Thoracic aorta (tissue), 2 donors: ENCODE measurements at regions not wholly inside any gene's neighbourhood (a gene's known extent, or its start where the extent isn't known, plus 50 kb on each side); places are given as distances from the start of the nearest gene placed in this dataset.
"Not testable (repeated sequence)": the region's sequence is repeated elsewhere in the genome, so short reads cannot be mapped to it uniquely, and the experiment has no call there.

Source experiments
- ATAC-seq: fragments of 150-250 bp; one replicate; pipeline ENCODE4 v1.8.0; 2017; ENCODE audit warnings: low read depth; ENCODE audit not compliant: insufficient number of reproducible peaks, low FRiP score
- DNase-seq: peaks from one replicate; pipeline ENCODE4 v3.0.0-alpha.2; 2020; ENCODE audit warnings: low spot score
- H3K27ac ChIP-seq, 2 donors: fragments of 200-600 bp; sonication (generic); 1 replicate in 1 of 2; 2 replicates in 1 of 2; pipeline ENCODE4 v1.5.1; 2016; ENCODE audit warnings: mild to moderate bottlenecking in 2 of 2, moderate library complexity in 2 of 2
- H3K27me3 ChIP-seq: fragments of 200-600 bp; sonication (generic); replicated peaks from 2 replicates; pipeline ENCODE4 v1.6.0; 2016; ENCODE audit warnings: mild to moderate bottlenecking; ENCODE audit not compliant: insufficient read depth
- H3K36me3 ChIP-seq: fragments of 200-600 bp; sonication (generic); one replicate; pipeline ENCODE4 v1.5.1; 2016
- H3K4me1 ChIP-seq, 2 donors: fragments of 200-600 bp; sonication (generic); 1 replicate in 1 of 2; 2 replicates in 1 of 2; pipeline versions ENCODE4 v1.5.1 to v1.6.0; 2016; ENCODE audit warnings: low read depth in 2 of 2, mild to moderate bottlenecking in 1 of 2; ENCODE audit not compliant: control insufficient read depth in 1 of 2
- H3K4me3 ChIP-seq: fragments of 200-600 bp; sonication (generic); 2 replicates; pipeline ENCODE4 v1.5.1; 2016; ENCODE audit warnings: mild to moderate bottlenecking
- H3K9me3 ChIP-seq: fragments of 200-600 bp; sonication (generic); 2 replicates; pipeline ENCODE4 v1.5.1; 2016
- TF ChIP-seq, protein P1 (sequence below): fragments of 200-600 bp; sonication (generic); IDR thresholded peaks from one replicate; pipeline ENCODE4 v1.5.1; 2019; ENCODE audit warnings: antibody characterized with exemption

GRCh38 chr7:54278847-54279246 lies 263.3 kb upstream of the VSTM2A start:
- no peak for DNase-seq
- Histone ChIP-seq H3K9me3 (peaks cover 3% of the 10 kb centered on the region), H3K27me3 (no peaks in the 10 kb centered on the region), H3K27ac (no peak overlapping the region), H3K36me3 (no peaks in the 10 kb centered on the region), H3K4me3 (no peak overlapping the region), H3K4me1 (no peaks in the 10 kb centered on the region)
- ATAC-seq = no peak
- TF ChIP-seq, protein P1, sequence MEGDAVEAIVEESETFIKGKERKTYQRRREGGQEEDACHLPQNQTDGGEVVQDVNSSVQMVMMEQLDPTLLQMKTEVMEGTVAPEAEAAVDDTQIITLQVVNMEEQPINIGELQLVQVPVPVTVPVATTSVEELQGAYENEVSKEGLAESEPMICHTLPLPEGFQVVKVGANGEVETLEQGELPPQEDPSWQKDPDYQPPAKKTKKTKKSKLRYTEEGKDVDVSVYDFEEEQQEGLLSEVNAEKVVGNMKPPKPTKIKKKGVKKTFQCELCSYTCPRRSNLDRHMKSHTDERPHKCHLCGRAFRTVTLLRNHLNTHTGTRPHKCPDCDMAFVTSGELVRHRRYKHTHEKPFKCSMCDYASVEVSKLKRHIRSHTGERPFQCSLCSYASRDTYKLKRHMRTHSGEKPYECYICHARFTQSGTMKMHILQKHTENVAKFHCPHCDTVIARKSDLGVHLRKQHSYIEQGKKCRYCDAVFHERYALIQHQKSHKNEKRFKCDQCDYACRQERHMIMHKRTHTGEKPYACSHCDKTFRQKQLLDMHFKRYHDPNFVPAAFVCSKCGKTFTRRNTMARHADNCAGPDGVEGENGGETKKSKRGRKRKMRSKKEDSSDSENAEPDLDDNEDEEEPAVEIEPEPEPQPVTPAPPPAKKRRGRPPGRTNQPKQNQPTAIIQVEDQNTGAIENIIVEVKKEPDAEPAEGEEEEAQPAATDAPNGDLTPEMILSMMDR = no peak

- Histone ChIP-seq H3K27ac (no peak overlapping the region), H3K4me3 (no peak overlapping the region), H3K27me3 (no peaks in the 10 kb centered on the region), H3K4me1 (no peaks in the 10 kb centered on the region), H3K36me3 (no peaks in the 10 kb centered on the region), H3K9me3 (peaks cover 4% of the 10 kb centered on the region)
- TF ChIP-seq, protein P1 = no peak
- no peak for DNase-seq
- ATAC-seq = no peak
Observed at GRCh38 chr7:54292171-54292925, 249.8 kb upstream of the VSTM2A start.

- Histone ChIP-seq H3K27me3 (no peaks in the 10 kb centered on the region), H3K4me1 (no peaks in the 10 kb centered on the region), H3K27ac (no peak overlapping the region), H3K4me3 (no peak overlapping the region), H3K9me3 (no peaks in the 10 kb centered on the region), H3K36me3 (no peaks in the 10 kb centered on the region)
- no peak for DNase-seq
- TF ChIP-seq, protein P1 = no peak
- no peak for ATAC-seq
Observed at GRCh38 chr7:54299426-54299825, 242.7 kb upstream of the VSTM2A start.

GRCh38 chr7:54315955-54316354 lies 226.2 kb upstream of the VSTM2A start:
- not testable (repeated sequence) for H3K9me3 ChIP-seq, H3K36me3 ChIP-seq, H3K27ac ChIP-seq, ATAC-seq, H3K4me3 ChIP-seq, H3K27me3 ChIP-seq, DNase-seq, H3K4me1 ChIP-seq

- no peaks in the 10 kb centered on the region for H3K27me3 ChIP-seq
- ATAC-seq = no peak
- TF ChIP-seq, protein P1 = no peak
- no peaks in the 10 kb centered on the region for H3K9me3 ChIP-seq
- no peak for DNase-seq
- H3K4me1 ChIP-seq = no peaks in the 10 kb centered on the region
- H3K27ac ChIP-seq = no peak overlapping the region
- no peak overlapping the region for H3K4me3 ChIP-seq
- H3K36me3 ChIP-seq = no peaks in the 10 kb centered on the region
Observed at GRCh38 chr7:54326592-54327167, 215.5 kb upstream of the VSTM2A start.
